ENCODE measurements at regions not wholly inside any gene's neighbourhood (a gene's known extent, or its start where the extent isn't known, plus 50 kb on each side); places are given as distances from the start of the nearest gene placed in this dataset.

DNA sequence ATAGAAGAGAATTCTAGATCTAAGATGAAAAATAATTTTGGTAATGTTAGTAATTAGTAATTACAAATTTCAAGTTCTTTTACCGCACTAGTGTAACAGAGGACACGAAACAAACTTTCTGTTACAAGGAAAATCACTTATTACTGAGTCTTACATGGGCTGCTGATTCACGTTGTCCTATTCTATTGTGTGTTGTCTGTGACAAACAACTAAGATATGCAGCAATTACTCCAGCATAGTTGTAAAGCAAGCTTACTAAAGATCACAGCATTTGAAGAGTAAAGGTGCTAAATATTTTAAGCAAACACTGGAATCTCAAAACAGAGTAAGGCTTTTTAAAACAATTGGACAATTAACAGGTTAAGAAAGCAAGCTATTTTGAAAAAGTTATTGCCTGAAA, 502.3 kb downstream of the KCNT2 start (continued):
- TF ChIP-seq IRF3 (IDR thresholded peaks at IDR 0.05) (no peak), RB1 (IDR thresholded peaks at IDR 0.05; ENCODE audit: borderline replicate concordance) (no peak), RCOR1 (conservative IDR thresholded peaks at IDR 0.05; ENCODE audit: low read depth, low read length) (no peak), ELK1 (IDR thresholded peaks at IDR 0.05; ENCODE audit: low read depth, low read length) (no peak), SUPT20H (IDR thresholded peaks at IDR 0.05; ENCODE audit: borderline replicate concordance, control insufficient read depth, low read depth, low read length) (no peak), ESRRA (IDR thresholded peaks at IDR 0.05; ENCODE audit: low read length) (no peak)

- Histone ChIP-seq H3K27ac (ENCODE audit: control insufficient read depth, insufficient read depth) (no peak overlapping the region), H2AFZ (ENCODE audit: control insufficient read depth, low read depth, low read length) (no peak overlapping the region), H3K4me1 (ENCODE audit: control insufficient read depth, insufficient read depth, low read length) (no peaks in the 10 kb centered on the region), H3K4me3 (no peak overlapping the region), H4K20me1 (ENCODE audit: control insufficient read depth, insufficient read depth) (no peaks in the 10 kb centered on the region), H3K9me3 (replicated peaks; ENCODE audit: control insufficient read depth, insufficient read depth, low read length) (no peaks in the 10 kb centered on the region), H3K4me2 (ENCODE audit: control insufficient read depth, insufficient read depth) (no peak overlapping the region), H3K36me3 (ENCODE audit: control insufficient read depth in 2 of 2, insufficient read depth in 2 of 2, low read length in 1 of 2) (no peaks in the 10 kb centered on the region), H3K9ac (ENCODE audit: control insufficient read depth, insufficient read depth, low read length) (no peak overlapping the region), H3K27me3 (replicated peaks in 1 of 2; ENCODE audit: control insufficient read depth in 2 of 2, insufficient read depth in 2 of 2, low read length in 1 of 2) (no peaks in the 10 kb centered on the region), H3K79me2 (ENCODE audit: control insufficient read depth, insufficient read depth, low read length) (no peaks in the 10 kb centered on the region)
- BruUV-seq (replicated peaks) = no TSS peak
- WGBS (ENCODE audit: insufficient coverage, insufficient replicate concordance, low lambda C conversion rate, missing lambda C conversion rate) = 0% methylated on average over 1 of the region's 1 CpG
- no peak for FAIRE-seq
- SMC1A ChIA-PET (ENCODE audit: uncharacterized antibody, unreplicated experiment) = no interaction called here
- RAD21 ChIA-PET (ENCODE audit: unreplicated experiment) = no interaction called here
- DNase-seq (ENCODE audit: low read depth, low spot score) = no peak
- in situ Hi-C loops (cut with MboI) = no loop called here
- POLR2A ChIA-PET = no interaction called here
- CTCF ChIA-PET = no interaction called here
- no peak for ATAC-seq
- intact Hi-C loops (cut with micrococcal nuclease; ENCODE audit: unreplicated experiment) = no loop called here
- TF ChIP-seq, protein P1, sequence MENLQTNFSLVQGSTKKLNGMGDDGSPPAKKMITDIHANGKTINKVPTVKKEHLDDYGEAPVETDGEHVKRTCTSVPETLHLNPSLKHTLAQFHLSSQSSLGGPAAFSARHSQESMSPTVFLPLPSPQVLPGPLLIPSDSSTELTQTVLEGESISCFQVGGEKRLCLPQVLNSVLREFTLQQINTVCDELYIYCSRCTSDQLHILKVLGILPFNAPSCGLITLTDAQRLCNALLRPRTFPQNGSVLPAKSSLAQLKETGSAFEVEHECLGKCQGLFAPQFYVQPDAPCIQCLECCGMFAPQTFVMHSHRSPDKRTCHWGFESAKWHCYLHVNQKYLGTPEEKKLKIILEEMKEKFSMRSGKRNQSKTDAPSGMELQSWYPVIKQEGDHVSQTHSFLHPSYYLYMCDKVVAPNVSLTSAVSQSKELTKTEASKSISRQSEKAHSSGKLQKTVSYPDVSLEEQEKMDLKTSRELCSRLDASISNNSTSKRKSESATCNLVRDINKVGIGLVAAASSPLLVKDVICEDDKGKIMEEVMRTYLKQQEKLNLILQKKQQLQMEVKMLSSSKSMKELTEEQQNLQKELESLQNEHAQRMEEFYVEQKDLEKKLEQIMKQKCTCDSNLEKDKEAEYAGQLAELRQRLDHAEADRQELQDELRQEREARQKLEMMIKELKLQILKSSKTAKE (IDR thresholded peaks at IDR 0.05; ENCODE audit: low read depth, poor library complexity, severe bottlenecking) = no peak
- TF ChIP-seq CHD2 (IDR thresholded peaks at IDR 0.05; ENCODE audit: borderline replicate concordance, low read depth, low read length) (no peak), NR2F1 (conservative IDR thresholded peaks at IDR 0.05) (no peak), EED (IDR thresholded peaks at IDR 0.05; ENCODE audit: low read depth) (no peak), MTA2 (IDR thresholded peaks at IDR 0.05; ENCODE audit: low read depth) (no peak), MLLT1 (IDR thresholded peaks at IDR 0.05) (no peak), BMI1 (IDR thresholded peaks at IDR 0.05; ENCODE audit: borderline replicate concordance) (no peak), IRF4 (IDR thresholded peaks at IDR 0.05; ENCODE audit: low read depth, low read length) (no peak), NRF1 (conservative IDR thresholded peaks at IDR 0.05; ENCODE audit: low read depth, low read length) (no peak), DPF2 (IDR thresholded peaks at IDR 0.05) (no peak), HDAC6 (IDR thresholded peaks at IDR 0.05; ENCODE audit: unreplicated experiment) (no peak), NFIC (IDR thresholded peaks at IDR 0.05; ENCODE audit: low read depth, low read length) (no peak)
- TF ChIP-seq, protein P2, sequence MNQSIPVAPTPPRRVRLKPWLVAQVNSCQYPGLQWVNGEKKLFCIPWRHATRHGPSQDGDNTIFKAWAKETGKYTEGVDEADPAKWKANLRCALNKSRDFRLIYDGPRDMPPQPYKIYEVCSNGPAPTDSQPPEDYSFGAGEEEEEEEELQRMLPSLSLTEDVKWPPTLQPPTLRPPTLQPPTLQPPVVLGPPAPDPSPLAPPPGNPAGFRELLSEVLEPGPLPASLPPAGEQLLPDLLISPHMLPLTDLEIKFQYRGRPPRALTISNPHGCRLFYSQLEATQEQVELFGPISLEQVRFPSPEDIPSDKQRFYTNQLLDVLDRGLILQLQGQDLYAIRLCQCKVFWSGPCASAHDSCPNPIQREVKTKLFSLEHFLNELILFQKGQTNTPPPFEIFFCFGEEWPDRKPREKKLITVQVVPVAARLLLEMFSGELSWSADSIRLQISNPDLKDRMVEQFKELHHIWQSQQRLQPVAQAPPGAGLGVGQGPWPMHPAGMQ (IDR thresholded peaks at IDR 0.05; ENCODE audit: borderline replicate concordance) = no peak
Measured at GRCh38 chr1:196102826-196103225, 505.4 kb downstream of the KCNT2 start.
